GM21737 (cell line): ENCODE measurements at regions not wholly inside any gene's neighbourhood (a gene's known extent, or its start where the extent isn't known, plus 50 kb on each side); places are given as distances from the start of the nearest gene placed in this dataset.
"Not testable (repeated sequence)": the region's sequence is repeated elsewhere in the genome, so short reads cannot be mapped to it uniquely, and the experiment has no call there.

ENCODE experiments used
- ATAC-seq: cut with Tn5 transposase; IDR thresholded peaks from one replicate; pipeline ENCODE4 v1.9.1; 2021; ENCODE audit warnings: mild to moderate bottlenecking, moderate library complexity; ENCODE audit not compliant: unreplicated experiment

- no peak for ATAC-seq
These were observed 233.3 kb upstream of the SSTR1 start for GRCh38 chr14:37974421-37974820.

- no peak for ATAC-seq
These were observed 230.2 kb upstream of the SSTR1 start for GRCh38 chr14:37977481-37977880.

GRCh38 chr14:37985826-37986470 is 221.8 kb upstream of the SSTR1 start:
- ATAC-seq = no peak

- no peak for ATAC-seq
These were observed 219.2 kb upstream of the SSTR1 start for GRCh38 chr14:37988472-37988871.

- ATAC-seq = no peak
These were observed 216.7 kb upstream of the SSTR1 start for GRCh38 chr14:37991027-37991426.

- ATAC-seq = no peak
These were observed 215.2 kb upstream of the SSTR1 start for GRCh38 chr14:37992499-37992898.

GRCh38 chr14:37994846-37995372 is 212.8 kb upstream of the SSTR1 start:
- ATAC-seq = no peak

GRCh38 chr14:37997017-37997416 is 210.7 kb upstream of the SSTR1 start:
- no peak for ATAC-seq

- no peak for ATAC-seq
These were observed 207.4 kb upstream of the SSTR1 start for GRCh38 chr14:38000340-38000739.

GRCh38 chr14:38001501-38001900 is 206.2 kb upstream of the SSTR1 start:
- no peak for ATAC-seq

- no peak for ATAC-seq
These were observed 203.7 kb upstream of the SSTR1 start for GRCh38 chr14:38003746-38004609.

GRCh38 chr14:38004610-38004879 is 203.2 kb upstream of the SSTR1 start:
- no peak for ATAC-seq

GRCh38 chr14:38011156-38011555 is 196.5 kb upstream of the SSTR1 start:
- ATAC-seq = not testable (repeated sequence)

GRCh38 chr14:38012056-38012455 is 195.6 kb upstream of the SSTR1 start:
- ATAC-seq = no peak

GRCh38 chr14:38016497-38016896 is 191.2 kb upstream of the SSTR1 start:
- ATAC-seq = no peak

- no peak for ATAC-seq
These were observed 185.8 kb upstream of the SSTR1 start for GRCh38 chr14:38021861-38022260.

GRCh38 chr14:38022775-38023174 is 184.9 kb upstream of the SSTR1 start:
- no peak for ATAC-seq

GRCh38 chr14:38038171-38038570 is 169.5 kb upstream of the SSTR1 start:
- ATAC-seq = no peak

GRCh38 chr14:38038986-38039385 is 168.7 kb upstream of the SSTR1 start:
- no peak for ATAC-seq

- no peak for ATAC-seq
These were observed 168.2 kb upstream of the SSTR1 start for GRCh38 chr14:38039496-38039895.

GRCh38 chr14:38040411-38040810 is 167.3 kb upstream of the SSTR1 start:
- no peak for ATAC-seq

- ATAC-seq = no peak
These were observed 165.4 kb upstream of the SSTR1 start for GRCh38 chr14:38042322-38042721.
